HG03469 (cell line): ENCODE measurements at regions not wholly inside any gene's neighbourhood (a gene's known extent, or its start where the extent isn't known, plus 50 kb on each side); places are given as distances from the start of the nearest gene placed in this dataset.

Source experiments
- ATAC-seq: cut with Tn5 transposase; IDR thresholded peaks from one replicate; pipeline ENCODE4 v1.9.1; 2021; ENCODE audit warnings: mild to moderate bottlenecking, moderate library complexity, moderate number of reproducible peaks; ENCODE audit not compliant: unreplicated experiment

- no peak for ATAC-seq
Observed at GRCh38 chr6:90648873-90649272, 62.0 kb upstream of the MAP3K7 start.

GRCh38 chr6:90646940-90647339 lies 60.1 kb upstream of the MAP3K7 start:
- no peak for ATAC-seq

- ATAC-seq = no peak
Observed at GRCh38 chr6:90645634-90646033, 58.8 kb upstream of the MAP3K7 start.

- no peak for ATAC-seq
Observed at GRCh38 chr6:90644492-90644891, 57.6 kb upstream of the MAP3K7 start.

- no peak for ATAC-seq
Observed at GRCh38 chr6:90643381-90643780, 56.5 kb upstream of the MAP3K7 start.

- ATAC-seq = no peak
Observed at GRCh38 chr6:90637320-90637719, 50.4 kb upstream of the MAP3K7 start.
